Prostate gland (tissue), 2 donors: ENCODE measurements at regions not wholly inside any gene's neighbourhood (a gene's known extent, or its start where the extent isn't known, plus 50 kb on each side); places are given as distances from the start of the nearest gene placed in this dataset.

Experiments used
- POLR2A ChIP-seq: fragments of 450-650 bp; IDR thresholded peaks from one replicate; pipeline ENCODE4 v1.6.1; 2016; ENCODE audit warnings: antibody characterized with exemption, mild to moderate bottlenecking
- POLR2AphosphoS5 ChIP-seq: sonication (generic); formaldehyde crosslinking; IDR thresholded peaks from one replicate; pipeline ENCODE4 v1.6.1; 2017; ENCODE audit warnings: antibody characterized with exemption
- TF ChIP-seq, protein P1 (sequence below), 4 experiments: fragments of 200-600 bp in 2 of 4; fragments of 450-650 bp in 2 of 4; sonication (generic) in 2 of 4; IDR thresholded peaks; 1 replicate in 3 of 4; 2 replicates in 1 of 4; pipeline ENCODE4 v1.5.1; 2016 to 2019; ENCODE audit warnings: antibody characterized with exemption in 4 of 4, mild to moderate bottlenecking in 2 of 4, moderate library complexity in 2 of 4

DNA sequence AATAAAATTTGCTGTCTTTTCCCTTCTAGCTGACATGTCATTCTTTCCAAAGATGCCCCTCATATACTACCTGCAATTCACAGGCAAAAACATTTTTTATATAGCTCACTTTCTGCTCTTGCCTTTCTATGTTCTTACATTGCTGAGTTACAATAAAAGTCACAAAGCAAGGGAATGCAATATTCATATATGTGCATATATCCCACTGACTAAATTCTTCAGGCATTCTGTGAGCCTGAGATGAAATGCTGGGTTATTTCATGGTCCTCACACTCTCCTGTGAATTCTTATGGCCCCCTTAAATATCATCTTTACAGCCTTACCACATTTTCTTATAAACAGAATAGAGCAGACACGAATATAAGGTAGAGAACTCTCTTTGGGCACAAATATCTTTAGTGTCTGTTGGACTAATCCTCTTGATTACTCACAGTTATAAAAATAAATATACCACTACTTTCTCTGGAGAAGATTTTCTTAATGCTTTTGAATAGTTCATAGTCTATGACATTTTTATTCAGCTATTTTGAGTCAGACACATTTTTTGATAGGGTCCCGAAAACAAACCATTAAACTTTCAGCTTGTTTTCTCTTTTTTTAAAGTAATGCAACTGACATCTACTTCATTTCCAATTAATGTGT, 84.1 kb upstream of the H2AZ1 start:
- TF ChIP-seq, protein P1, sequence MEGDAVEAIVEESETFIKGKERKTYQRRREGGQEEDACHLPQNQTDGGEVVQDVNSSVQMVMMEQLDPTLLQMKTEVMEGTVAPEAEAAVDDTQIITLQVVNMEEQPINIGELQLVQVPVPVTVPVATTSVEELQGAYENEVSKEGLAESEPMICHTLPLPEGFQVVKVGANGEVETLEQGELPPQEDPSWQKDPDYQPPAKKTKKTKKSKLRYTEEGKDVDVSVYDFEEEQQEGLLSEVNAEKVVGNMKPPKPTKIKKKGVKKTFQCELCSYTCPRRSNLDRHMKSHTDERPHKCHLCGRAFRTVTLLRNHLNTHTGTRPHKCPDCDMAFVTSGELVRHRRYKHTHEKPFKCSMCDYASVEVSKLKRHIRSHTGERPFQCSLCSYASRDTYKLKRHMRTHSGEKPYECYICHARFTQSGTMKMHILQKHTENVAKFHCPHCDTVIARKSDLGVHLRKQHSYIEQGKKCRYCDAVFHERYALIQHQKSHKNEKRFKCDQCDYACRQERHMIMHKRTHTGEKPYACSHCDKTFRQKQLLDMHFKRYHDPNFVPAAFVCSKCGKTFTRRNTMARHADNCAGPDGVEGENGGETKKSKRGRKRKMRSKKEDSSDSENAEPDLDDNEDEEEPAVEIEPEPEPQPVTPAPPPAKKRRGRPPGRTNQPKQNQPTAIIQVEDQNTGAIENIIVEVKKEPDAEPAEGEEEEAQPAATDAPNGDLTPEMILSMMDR (IDR thresholded peaks at IDR 0.05): no peak
- TF ChIP-seq POLR2AphosphoS5 (no peak), POLR2A (no peak)
